ENCODE measurements at regions not wholly inside any gene's neighbourhood (a gene's known extent, or its start where the extent isn't known, plus 50 kb on each side); places are given as distances from the start of the nearest gene placed in this dataset.

DNA sequence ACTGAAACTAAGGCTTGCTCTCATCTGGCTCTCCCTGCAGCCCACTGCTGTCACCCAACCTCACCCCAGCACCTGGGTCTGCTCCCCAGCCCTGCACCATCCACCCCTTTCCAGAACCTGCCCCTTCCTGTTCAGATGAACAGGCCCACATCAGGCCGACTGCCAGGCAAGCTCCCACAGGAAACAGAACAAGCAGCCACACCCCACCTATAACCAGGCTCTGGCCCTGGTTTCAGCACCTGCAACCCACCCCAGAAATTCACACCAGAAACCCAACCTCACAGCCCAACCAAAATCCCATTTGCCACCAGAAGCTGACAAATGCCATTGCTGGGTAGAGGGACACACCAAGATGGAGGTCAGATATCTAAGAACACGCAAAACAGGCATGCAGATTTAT lies 159.2 kb upstream of the ID2 start:
- no peak for DNase-seq
- Histone ChIP-seq H2BK15ac (ENCODE audit: low read depth, poor library complexity, severe bottlenecking) (no peak overlapping the region), H4K8ac (ENCODE audit: low read length) (no peak overlapping the region), H3K4me3 (ENCODE audit: insufficient read depth in 1 of 2, low read depth in 1 of 2, low read length in 2 of 2) (no peak overlapping the region), H2BK5ac (ENCODE audit: low read depth, low read length, poor library complexity, severe bottlenecking) (no peak overlapping the region), H3K14ac (ENCODE audit: low read length in 2 of 2) (no peak overlapping the region), H2BK12ac (ENCODE audit: low read length in 2 of 2) (no peak overlapping the region), H3K4me1 (ENCODE audit: control insufficient read depth, insufficient read depth, low read depth, low read length) (peaks cover 2% of the 10 kb centered on the region), H3K36me3 (ENCODE audit: control insufficient read depth in 1 of 2, insufficient read depth in 2 of 2, low read depth in 1 of 2, low read length in 2 of 2) (no peaks in the 10 kb centered on the region), H3K4me2 (ENCODE audit: low read length, poor library complexity, severe bottlenecking) (no peak overlapping the region), H3K23ac (ENCODE audit: low read length in 2 of 2) (no peak overlapping the region), H3K27me3 (ENCODE audit: control insufficient read depth in 1 of 2, insufficient read depth in 1 of 2, low read length in 2 of 2) (peaks cover 0 to 17% of the 10 kb centered on the region in 2 experiments), H3K9me3 (ENCODE audit: control insufficient read depth, low read length) (no peaks in the 10 kb centered on the region), H2AK5ac (ENCODE audit: low read length, severe bottlenecking) (no peak overlapping the region), H3K79me1 (replicated peaks; ENCODE audit: low read length, poor library complexity, severe bottlenecking) (no peaks in the 10 kb centered on the region), H3K27ac (ENCODE audit: low read length, poor library complexity, severe bottlenecking) (no peak overlapping the region), H4K91ac (ENCODE audit: low read length) (no peak overlapping the region), H2BK120ac (ENCODE audit: low read depth, low read length) (no peak overlapping the region), H3K18ac (ENCODE audit: low read depth in 1 of 2, low read length in 2 of 2) (no peak overlapping the region), H3K4ac (ENCODE audit: low read depth in 1 of 2, low read length in 2 of 2) (no peak overlapping the region), H3K9ac (ENCODE audit: low read length) (no peak overlapping the region), H2AFZ (ENCODE audit: low read depth, low read length) (no peak overlapping the region)
- 82% methylated on average over 2 of the region's 2 CpGs for WGBS

DNA sequence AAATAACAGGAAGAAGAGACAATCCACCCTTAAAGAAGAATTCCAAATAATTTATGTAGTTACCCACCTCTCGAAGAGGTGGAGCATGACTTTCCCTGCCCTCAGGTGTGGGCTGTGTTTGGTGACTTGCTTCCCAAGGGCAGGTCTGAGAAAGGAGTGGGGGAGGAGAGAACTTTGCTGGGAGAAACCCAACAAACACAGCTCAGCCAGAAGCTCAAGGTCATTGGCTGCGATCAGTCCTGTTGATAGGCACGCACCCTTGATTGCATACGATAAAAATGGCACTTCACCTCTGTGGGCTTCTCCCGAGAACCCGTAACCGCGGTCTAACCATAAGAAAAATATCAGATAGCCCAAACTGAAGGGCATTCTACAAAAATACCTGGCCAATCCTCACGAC lies 157.5 kb upstream of the ID2 start:
- no peak overlapping the region for H3K9ac ChIP-seq (ENCODE audit: low read length)
- H2BK12ac ChIP-seq (ENCODE audit: low read length in 2 of 2) = no peak overlapping the region
- DNase-seq = no peak
- H4K91ac ChIP-seq (ENCODE audit: low read length) = no peak overlapping the region
- H3K23ac ChIP-seq (ENCODE audit: low read length in 2 of 2) = no peak overlapping the region
- H2BK5ac ChIP-seq (ENCODE audit: low read depth, low read length, poor library complexity, severe bottlenecking) = no peak overlapping the region
- no peak overlapping the region for H3K18ac ChIP-seq (ENCODE audit: low read depth in 1 of 2, low read length in 2 of 2)
- H3K14ac ChIP-seq (ENCODE audit: low read length in 2 of 2) = no peak overlapping the region
- H3K4me2 ChIP-seq (ENCODE audit: low read length, poor library complexity, severe bottlenecking) = no peak overlapping the region
- no peaks in the 10 kb centered on the region for H3K9me3 ChIP-seq (ENCODE audit: control insufficient read depth, low read length)
- no peak overlapping the region for H2BK15ac ChIP-seq (ENCODE audit: low read depth, poor library complexity, severe bottlenecking)
- no peaks in the 10 kb centered on the region for H3K79me1 ChIP-seq (replicated peaks; ENCODE audit: low read length, poor library complexity, severe bottlenecking)
- H3K27me3 ChIP-seq (ENCODE audit: control insufficient read depth in 1 of 2, insufficient read depth in 1 of 2, low read length in 2 of 2) = peaks cover 0 to 21% of the 10 kb centered on the region in 2 experiments
- H2AK5ac ChIP-seq (ENCODE audit: low read length, severe bottlenecking) = no peak overlapping the region
- 94% methylated on average over 9 of the region's 9 CpGs for WGBS
- H3K4me3 ChIP-seq (ENCODE audit: insufficient read depth in 1 of 2, low read depth in 1 of 2, low read length in 2 of 2) = no peak overlapping the region
- no peak overlapping the region for H4K8ac ChIP-seq (ENCODE audit: low read length)
- H2BK120ac ChIP-seq (ENCODE audit: low read depth, low read length) = no peak overlapping the region
- H3K4ac ChIP-seq (ENCODE audit: low read depth in 1 of 2, low read length in 2 of 2) = no peak overlapping the region
- H2AFZ ChIP-seq (ENCODE audit: low read depth, low read length) = no peak overlapping the region
- no peak overlapping the region for H3K27ac ChIP-seq (ENCODE audit: low read length, poor library complexity, severe bottlenecking)
- H3K36me3 ChIP-seq (ENCODE audit: control insufficient read depth in 1 of 2, insufficient read depth in 2 of 2, low read depth in 1 of 2, low read length in 2 of 2) = no peaks in the 10 kb centered on the region
- peaks cover 2% of the 10 kb centered on the region for H3K4me1 ChIP-seq (ENCODE audit: control insufficient read depth, insufficient read depth, low read depth, low read length)

DNA sequence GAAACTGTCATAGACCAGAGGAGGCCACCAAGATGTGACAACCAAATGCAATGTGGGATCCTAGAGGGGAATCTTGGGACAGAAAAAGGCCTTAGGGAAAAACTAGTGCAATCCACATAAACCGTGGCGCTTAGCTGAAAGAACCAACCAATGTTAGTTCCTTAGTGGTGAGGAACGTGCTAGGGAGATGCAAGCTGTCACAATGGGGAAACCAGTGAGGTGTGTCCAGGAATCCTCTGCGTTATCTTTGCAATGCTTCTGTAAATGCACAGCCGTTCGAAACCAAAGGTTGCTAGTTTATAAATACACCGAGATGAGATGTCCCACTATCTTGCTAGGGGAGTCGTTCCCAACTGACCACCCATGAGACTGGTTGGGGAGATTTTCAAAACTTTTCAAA lies 157.0 kb upstream of the ID2 start:
- H3K27ac ChIP-seq (ENCODE audit: low read length, poor library complexity, severe bottlenecking) = no peak overlapping the region
- peak overlapping the region; percentile 62 for H2BK15ac ChIP-seq (ENCODE audit: low read depth, poor library complexity, severe bottlenecking)
- H3K4me1 ChIP-seq (ENCODE audit: control insufficient read depth, insufficient read depth, low read depth, low read length) = peaks cover 2% of the 10 kb centered on the region
- H3K79me1 ChIP-seq (replicated peaks; ENCODE audit: low read length, poor library complexity, severe bottlenecking) = no peaks in the 10 kb centered on the region
- H4K91ac ChIP-seq (ENCODE audit: low read length) = no peak overlapping the region
- H3K4me2 ChIP-seq (ENCODE audit: low read length, poor library complexity, severe bottlenecking) = no peak overlapping the region
- H2AFZ ChIP-seq (ENCODE audit: low read depth, low read length) = no peak overlapping the region
- no peak overlapping the region for H3K4ac ChIP-seq (ENCODE audit: low read depth in 1 of 2, low read length in 2 of 2)
- no peak overlapping the region for H3K9ac ChIP-seq (ENCODE audit: low read length)
- no peaks in the 10 kb centered on the region for H3K9me3 ChIP-seq (ENCODE audit: control insufficient read depth, low read length)
- H2BK5ac ChIP-seq (ENCODE audit: low read depth, low read length, poor library complexity, severe bottlenecking) = no peak overlapping the region
- no peak overlapping the region for H3K18ac ChIP-seq (ENCODE audit: low read depth in 1 of 2, low read length in 2 of 2)
- no peak overlapping the region for H3K14ac ChIP-seq (ENCODE audit: low read length in 2 of 2)
- H4K8ac ChIP-seq (ENCODE audit: low read length) = no peak overlapping the region
- H3K27me3 ChIP-seq (ENCODE audit: control insufficient read depth in 1 of 2, insufficient read depth in 1 of 2, low read length in 2 of 2) = peaks cover 0 to 17% of the 10 kb centered on the region in 2 experiments
- no peak overlapping the region for H2BK120ac ChIP-seq (ENCODE audit: low read depth, low read length)
- no peak overlapping the region for H3K23ac ChIP-seq (ENCODE audit: low read length in 2 of 2)
- H2BK12ac ChIP-seq (ENCODE audit: low read length in 2 of 2) = no peak overlapping the region
- no peaks in the 10 kb centered on the region for H3K36me3 ChIP-seq (ENCODE audit: control insufficient read depth in 1 of 2, insufficient read depth in 2 of 2, low read depth in 1 of 2, low read length in 2 of 2)
- DNase-seq = no peak
- 97% methylated on average over 8 of the region's 8 CpGs for WGBS
- H3K4me3 ChIP-seq (ENCODE audit: insufficient read depth in 1 of 2, low read depth in 1 of 2, low read length in 2 of 2) = no peak overlapping the region
- H2AK5ac ChIP-seq (ENCODE audit: low read length, severe bottlenecking) = no peak overlapping the region

DNA sequence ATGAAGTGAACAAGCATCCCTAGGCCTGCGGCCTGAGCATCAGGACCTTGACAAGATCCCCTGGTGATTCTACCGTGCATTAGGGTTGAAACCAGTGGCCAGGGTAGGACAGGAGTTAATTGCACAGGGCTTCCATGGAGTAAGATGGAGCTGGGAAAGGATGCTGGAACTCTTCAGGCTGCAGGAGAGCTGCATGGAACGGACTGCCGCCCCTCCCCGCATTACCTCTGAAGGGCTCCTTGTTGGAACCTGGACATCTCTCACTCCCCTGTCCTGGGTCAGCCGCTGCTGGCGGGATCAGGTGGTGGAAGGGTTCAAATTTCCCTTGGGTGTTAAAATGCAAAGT lies 156.6 kb upstream of the ID2 start:
- DNase-seq = no peak
- Histone ChIP-seq H3K4me2 (ENCODE audit: low read length, poor library complexity, severe bottlenecking) (no peak overlapping the region), H3K9ac (ENCODE audit: low read length) (no peak overlapping the region), H3K36me3 (ENCODE audit: control insufficient read depth in 1 of 2, insufficient read depth in 2 of 2, low read depth in 1 of 2, low read length in 2 of 2) (no peaks in the 10 kb centered on the region), H3K4me1 (ENCODE audit: control insufficient read depth, insufficient read depth, low read depth, low read length) (peaks cover 2% of the 10 kb centered on the region), H3K14ac (ENCODE audit: low read length in 2 of 2) (no peak overlapping the region), H3K23ac (ENCODE audit: low read length in 2 of 2) (no peak overlapping the region), H3K4me3 (ENCODE audit: insufficient read depth in 1 of 2, low read depth in 1 of 2, low read length in 2 of 2) (no peak overlapping the region), H2AK5ac (ENCODE audit: low read length, severe bottlenecking) (no peak overlapping the region), H3K18ac (ENCODE audit: low read depth in 1 of 2, low read length in 2 of 2) (no peak overlapping the region), H2BK120ac (ENCODE audit: low read depth, low read length) (no peak overlapping the region), H3K79me1 (replicated peaks; ENCODE audit: low read length, poor library complexity, severe bottlenecking) (no peaks in the 10 kb centered on the region), H3K27me3 (ENCODE audit: control insufficient read depth in 1 of 2, insufficient read depth in 1 of 2, low read length in 2 of 2) (peaks cover 0 to 14% of the 10 kb centered on the region in 2 experiments), H2AFZ (ENCODE audit: low read depth, low read length) (no peak overlapping the region), H3K9me3 (ENCODE audit: control insufficient read depth, low read length) (no peaks in the 10 kb centered on the region), H2BK5ac (ENCODE audit: low read depth, low read length, poor library complexity, severe bottlenecking) (no peak overlapping the region), H2BK12ac (ENCODE audit: low read length in 2 of 2) (no peak overlapping the region), H3K27ac (ENCODE audit: low read length, poor library complexity, severe bottlenecking) (no peak overlapping the region), H4K8ac (ENCODE audit: low read length) (no peak overlapping the region), H2BK15ac (ENCODE audit: low read depth, poor library complexity, severe bottlenecking) (peak overlapping the region; percentile 62), H4K91ac (ENCODE audit: low read length) (no peak overlapping the region), H3K4ac (ENCODE audit: low read depth in 1 of 2, low read length in 2 of 2) (no peak overlapping the region)
- 92% methylated on average over 6 of the region's 7 CpGs for WGBS

Data from mesenchymal stem cell (in vitro differentiated cells and primary cell).